ENCODE measurements at regions not wholly inside any gene's neighbourhood (a gene's known extent, or its start where the extent isn't known, plus 50 kb on each side); places are given as distances from the start of the nearest gene placed in this dataset.

- no peak for TF ChIP-seq CTCF (IDR thresholded peaks at IDR 0.05)
- TF ChIP-seq POLR2A (IDR thresholded peaks at IDR 0.05) = no peak
- TF ChIP-seq POLR2AphosphoS5 (IDR thresholded peaks at IDR 0.05; ENCODE audit: insufficient read depth in 1 of 2, low read depth in 1 of 2) = no peak
Measured at GRCh38 chr1:99535470-99536164, 110.3 kb upstream of the PALMD start.

All from vagina (tissue), 2 donors.